Cardiac muscle cell (in vitro differentiated cells and primary cell): ENCODE measurements at regions not wholly inside any gene's neighbourhood (a gene's known extent, or its start where the extent isn't known, plus 50 kb on each side); places are given as distances from the start of the nearest gene placed in this dataset.

Experiments used
- DNase-seq, 2 donors: peaks; one replicate each; pipeline versions ENCODE4 v3.0.0 to v3.0.0-alpha.2; 2010 to 2017; ENCODE audit warnings: low read depth in 1 of 2, low spot score in 1 of 2
- H3K27ac ChIP-seq: fragments of 200-600 bp; sonication (generic); 2 replicates; pipeline ENCODE4 v1.5.1; 2016
- H3K27me3 ChIP-seq: fragments of 200-600 bp; sonication (generic); 2 replicates; pipeline ENCODE4 v1.6.0; 2016; ENCODE audit warnings: control low read depth
- H3K36me3 ChIP-seq: fragments of 200-600 bp; sonication (generic); 2 replicates; pipeline ENCODE4 v1.5.1; 2016; ENCODE audit warnings: control low read depth
- H3K4me1 ChIP-seq: fragments of 200-600 bp; sonication (generic); 2 replicates; pipeline ENCODE4 v1.8.1; 2017; ENCODE audit warnings: low read depth, mild to moderate bottlenecking, mixed run types
- H3K4me3 ChIP-seq: fragments of 200-600 bp; sonication (generic); 2 replicates; pipeline ENCODE4 v1.5.1; 2016; ENCODE audit warnings: mild to moderate bottlenecking
- H3K9me3 ChIP-seq: fragments of 200-600 bp; sonication (generic); 2 replicates; pipeline ENCODE4 v1.5.1; 2017; ENCODE audit warnings: low read depth, mild to moderate bottlenecking, control low read depth
- TF ChIP-seq, protein P1 (sequence below): IDR thresholded peaks from 2 replicates; pipeline ENCODE4 v1.5.1; 2012; ENCODE audit warnings: low read depth, mild to moderate bottlenecking, low read length

DNA sequence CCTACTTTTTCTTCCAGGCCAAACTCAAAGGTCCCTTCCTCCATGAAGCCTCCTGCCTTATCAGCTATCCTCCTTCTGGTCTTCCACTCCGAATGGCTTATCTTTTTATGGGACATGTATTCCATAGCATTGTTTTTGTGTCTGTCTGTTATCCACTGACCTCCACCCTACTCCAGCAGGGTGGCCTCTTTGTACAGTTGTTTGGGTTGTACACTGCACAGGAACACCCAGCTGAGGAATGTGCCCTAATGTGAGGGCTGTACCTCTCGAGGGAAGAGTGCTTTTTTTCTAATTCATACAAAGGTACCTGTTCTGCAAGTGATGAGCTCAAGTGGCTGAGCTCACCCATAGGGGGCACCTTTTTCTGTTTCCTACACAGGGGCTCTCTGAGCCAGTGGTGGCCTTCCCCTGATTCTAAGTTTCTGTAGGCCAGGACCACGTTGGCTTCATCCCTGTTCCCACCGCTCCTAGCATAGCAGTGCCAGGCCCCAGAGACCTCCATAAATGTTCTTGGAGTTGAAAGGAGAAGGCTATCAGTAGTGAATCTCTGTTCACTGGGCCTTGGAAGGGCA lies 108.2 kb downstream of the FOXD2 start:
- no peaks in the 10 kb centered on the region for H3K4me1 ChIP-seq
- H3K27me3 ChIP-seq: no peaks in the 10 kb centered on the region
- no peaks in the 10 kb centered on the region for H3K9me3 ChIP-seq
- TF ChIP-seq, protein P1, sequence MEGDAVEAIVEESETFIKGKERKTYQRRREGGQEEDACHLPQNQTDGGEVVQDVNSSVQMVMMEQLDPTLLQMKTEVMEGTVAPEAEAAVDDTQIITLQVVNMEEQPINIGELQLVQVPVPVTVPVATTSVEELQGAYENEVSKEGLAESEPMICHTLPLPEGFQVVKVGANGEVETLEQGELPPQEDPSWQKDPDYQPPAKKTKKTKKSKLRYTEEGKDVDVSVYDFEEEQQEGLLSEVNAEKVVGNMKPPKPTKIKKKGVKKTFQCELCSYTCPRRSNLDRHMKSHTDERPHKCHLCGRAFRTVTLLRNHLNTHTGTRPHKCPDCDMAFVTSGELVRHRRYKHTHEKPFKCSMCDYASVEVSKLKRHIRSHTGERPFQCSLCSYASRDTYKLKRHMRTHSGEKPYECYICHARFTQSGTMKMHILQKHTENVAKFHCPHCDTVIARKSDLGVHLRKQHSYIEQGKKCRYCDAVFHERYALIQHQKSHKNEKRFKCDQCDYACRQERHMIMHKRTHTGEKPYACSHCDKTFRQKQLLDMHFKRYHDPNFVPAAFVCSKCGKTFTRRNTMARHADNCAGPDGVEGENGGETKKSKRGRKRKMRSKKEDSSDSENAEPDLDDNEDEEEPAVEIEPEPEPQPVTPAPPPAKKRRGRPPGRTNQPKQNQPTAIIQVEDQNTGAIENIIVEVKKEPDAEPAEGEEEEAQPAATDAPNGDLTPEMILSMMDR: no peak
- no peak for DNase-seq
- no peaks in the 10 kb centered on the region for H3K36me3 ChIP-seq
- no peak overlapping the region for H3K27ac ChIP-seq
- H3K4me3 ChIP-seq: no peak overlapping the region

DNA sequence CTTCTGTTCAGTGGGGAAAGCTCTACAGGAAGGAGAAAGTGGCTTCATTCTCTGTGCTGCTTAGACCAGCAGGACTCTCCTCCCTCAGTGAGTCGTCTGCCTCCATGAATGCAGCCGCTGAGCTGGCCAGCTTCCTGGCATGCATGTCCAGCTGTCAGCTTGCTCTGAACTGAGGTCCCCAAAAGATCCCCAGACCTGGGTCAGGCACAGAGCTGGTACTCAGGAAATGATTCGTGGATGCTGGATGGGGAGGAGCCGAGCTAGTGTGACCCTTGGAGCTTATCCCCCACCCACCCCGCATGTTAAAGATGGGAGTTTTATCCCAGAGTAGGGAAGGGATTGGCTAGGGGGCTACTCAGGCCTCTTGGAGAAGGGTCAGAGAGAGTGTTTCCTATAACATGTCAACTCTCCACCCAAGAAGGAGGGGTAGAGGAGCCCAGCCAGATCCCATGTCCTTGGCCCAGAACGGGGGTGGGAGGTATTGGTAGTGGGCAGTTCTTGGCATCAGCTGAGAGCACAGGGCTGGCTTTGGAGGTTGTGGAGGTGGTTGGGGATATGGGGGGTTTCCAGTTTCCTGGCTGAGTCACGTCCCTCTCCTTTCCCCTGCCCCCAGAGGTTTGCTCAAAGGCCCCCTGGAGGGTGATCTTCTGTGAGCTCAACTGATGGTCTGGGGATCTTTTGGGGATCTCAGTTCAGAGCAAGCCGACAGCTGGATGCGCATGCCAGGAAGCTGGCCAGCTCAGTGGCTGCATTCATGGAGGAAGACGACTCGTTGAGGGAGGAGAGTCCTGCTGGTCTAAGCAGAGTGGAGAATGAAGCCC lies 110.1 kb downstream of the FOXD2 start:
- Histone ChIP-seq H3K4me3 (no peak overlapping the region), H3K27ac (no peak overlapping the region), H3K9me3 (no peaks in the 10 kb centered on the region), H3K4me1 (no peaks in the 10 kb centered on the region), H3K27me3 (peaks cover under 1% of the 10 kb centered on the region), H3K36me3 (no peaks in the 10 kb centered on the region)
- peak in 1 of 2 donors; percentile 6 for DNase-seq
- TF ChIP-seq, protein P1: no peak

DNA sequence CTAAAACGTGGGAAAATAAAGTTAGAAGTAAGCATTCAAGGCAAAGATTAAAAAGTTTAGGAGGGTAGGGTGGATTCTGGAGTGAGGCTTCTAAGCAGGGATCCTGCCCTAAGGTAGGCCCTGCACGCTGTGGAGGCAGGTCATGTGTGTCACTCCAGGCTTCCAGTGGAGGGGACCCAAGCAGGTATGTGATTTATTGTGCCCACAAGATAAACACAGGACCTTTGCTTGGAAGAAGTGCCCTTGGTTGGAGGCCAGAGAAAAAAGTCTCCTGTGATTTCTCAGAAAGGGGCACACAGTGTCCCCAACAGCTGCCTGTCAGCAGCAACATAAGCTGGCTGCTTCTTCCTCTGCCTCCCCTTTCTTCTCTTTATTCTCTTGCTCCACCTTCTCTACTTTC lies 110.8 kb downstream of the FOXD2 start:
- Histone ChIP-seq H3K4me3 (no peak overlapping the region), H3K9me3 (no peaks in the 10 kb centered on the region), H3K27me3 (peaks cover 4% of the 10 kb centered on the region), H3K27ac (no peak overlapping the region), H3K36me3 (no peaks in the 10 kb centered on the region), H3K4me1 (no peaks in the 10 kb centered on the region)
- DNase-seq: no peak
- TF ChIP-seq, protein P1: no peak

DNA sequence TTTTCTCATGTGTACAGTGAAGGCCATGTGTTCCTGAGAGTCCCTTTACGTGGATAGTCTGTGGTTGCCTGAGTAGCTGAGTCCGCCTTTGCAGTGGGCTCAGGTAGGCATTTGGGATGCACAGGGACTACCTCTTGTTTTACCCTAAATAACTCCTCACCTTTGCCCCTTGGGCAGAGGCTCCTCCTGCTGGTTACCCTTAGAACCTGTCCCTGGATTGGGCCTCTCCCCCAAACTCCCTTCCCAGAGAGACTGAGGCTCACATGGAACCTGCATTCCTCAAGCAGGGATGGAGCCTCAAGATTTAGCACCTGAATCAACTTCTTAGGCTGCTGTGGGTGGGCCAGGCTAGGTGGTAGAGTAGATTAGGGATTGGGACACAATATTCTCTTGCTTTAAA lies 111.7 kb downstream of the FOXD2 start:
- H3K27ac ChIP-seq: no peak overlapping the region
- no peaks in the 10 kb centered on the region for H3K9me3 ChIP-seq
- H3K4me3 ChIP-seq: no peak overlapping the region
- no peak for DNase-seq
- TF ChIP-seq, protein P1: no peak
- no peaks in the 10 kb centered on the region for H3K36me3 ChIP-seq
- H3K27me3 ChIP-seq: peaks cover 4% of the 10 kb centered on the region
- no peaks in the 10 kb centered on the region for H3K4me1 ChIP-seq

DNA sequence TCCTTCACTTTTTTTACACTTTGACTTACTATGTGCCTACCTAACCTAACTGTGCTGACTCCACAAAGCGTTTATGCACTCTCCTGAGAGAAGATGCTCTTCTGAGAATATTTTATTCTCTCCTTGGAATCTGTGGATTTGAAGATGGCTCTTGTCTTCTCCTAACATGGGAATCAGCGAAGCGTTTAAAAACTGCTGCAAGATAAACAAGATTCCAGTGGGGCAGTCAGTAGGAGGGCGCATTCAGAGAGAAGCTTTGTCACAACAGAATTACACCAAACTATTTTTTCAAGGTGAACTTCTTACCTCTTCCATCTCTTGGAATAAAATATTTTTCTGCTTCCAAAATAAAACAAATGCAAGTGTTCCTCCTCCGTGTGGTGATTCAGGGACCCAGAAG lies 113.1 kb downstream of the FOXD2 start:
- H3K4me3 ChIP-seq: no peak overlapping the region
- DNase-seq: no peak
- peaks cover 5% of the 10 kb centered on the region for H3K4me1 ChIP-seq
- TF ChIP-seq, protein P1: no peak
- H3K27me3 ChIP-seq: peaks cover 4% of the 10 kb centered on the region
- H3K9me3 ChIP-seq: no peaks in the 10 kb centered on the region
- H3K27ac ChIP-seq: no peak overlapping the region
- H3K36me3 ChIP-seq: no peaks in the 10 kb centered on the region
